WTC11 (cell line): ENCODE measurements at regions not wholly inside any gene's neighbourhood (a gene's known extent, or its start where the extent isn't known, plus 50 kb on each side); places are given as distances from the start of the nearest gene placed in this dataset.

Experiments
- ATAC-seq: fragments of 200-7000 bp; cut with Tn5 transposase; 2 replicates; pipeline ENCODE4 v1.10.0; 2021; ENCODE audit warnings: mild to moderate bottlenecking, moderate library complexity
- CTCF ChIA-PET: fragments of 300-600 bp; sonication (Branson Sonifier 250); formaldehyde crosslinking; loops from one replicate; lab custom pipeline; 2021; ENCODE audit warnings: antibody characterized with exemption; lab: Charles Lee
- POLR2A ChIA-PET: fragments of 350-600 bp; sonication (Branson Sonifier 250); formaldehyde crosslinking; loops from one replicate; lab custom pipeline; 2021; ENCODE audit warnings: antibody characterized with exemption; lab: Charles Lee
- DNase-seq: peaks from one replicate; pipeline ENCODE4 v3.0.0; 2021; ENCODE audit warnings: low spot score
- H3K27ac Mint-ChIP-seq: 2 replicates; pipeline ENCODE4 v1.8.0; 2021; ENCODE audit warnings: mixed read lengths
- H3K27me3 Mint-ChIP-seq: 2 replicates; pipeline ENCODE4 v1.8.0; 2021; ENCODE audit warnings: low read depth, mild to moderate bottlenecking, moderate library complexity, mixed read lengths
- H3K36me3 Mint-ChIP-seq: 2 replicates; pipeline ENCODE4 v1.8.0; 2021; ENCODE audit warnings: mixed read lengths
- H3K4me1 Mint-ChIP-seq: 2 replicates; pipeline ENCODE4 v1.8.0; 2022; ENCODE audit warnings: mixed read lengths
- H3K4me3 Mint-ChIP-seq: 2 replicates; pipeline ENCODE4 v1.8.0; 2021; ENCODE audit warnings: mild to moderate bottlenecking, moderate library complexity, mixed read lengths
- H3K9me3 Mint-ChIP-seq: 2 replicates; pipeline ENCODE4 v1.8.0; 2021; ENCODE audit warnings: mixed read lengths
- EMX1 ChIP-seq: fragments of 250-450 bp; sonication (Bioruptor Pico); IDR thresholded peaks from 2 replicates; pipeline ENCODE4 v1.8.0; 2021; ENCODE audit warnings: mild to moderate bottlenecking
- FOXJ3 ChIP-seq: sonication (generic); formaldehyde crosslinking; IDR thresholded peaks from 2 replicates; pipeline ENCODE4 v1.9.0; 2021; ENCODE audit warnings: missing genetic modification reagents, mild to moderate bottlenecking, borderline replicate concordance
- IRF1 ChIP-seq: sonication (generic); formaldehyde crosslinking; IDR thresholded peaks from 2 replicates; pipeline ENCODE4 v1.8.0; 2023; ENCODE audit warnings: missing genetic modification reagents
- MYBL2 ChIP-seq: sonication (generic); formaldehyde crosslinking; IDR thresholded peaks from 2 replicates; pipeline ENCODE4 v1.8.1; 2023; ENCODE audit warnings: mild to moderate bottlenecking, moderate library complexity, missing genetic modification reagents
- PRRX2 ChIP-seq: fragments of 250-450 bp; sonication (Bioruptor Pico); IDR thresholded peaks from 2 replicates; pipeline ENCODE4 v1.8.0; 2021; ENCODE audit warnings: mild to moderate bottlenecking
- ZBTB21 ChIP-seq: sonication (generic); formaldehyde crosslinking; IDR thresholded peaks from 2 replicates; pipeline ENCODE4 v1.8.1; 2023; ENCODE audit warnings: mild to moderate bottlenecking, missing genetic modification reagents, borderline replicate concordance
- ZNF425 ChIP-seq: fragments of 250-450 bp; sonication (Bioruptor Pico); conservative IDR thresholded peaks from 2 replicates; pipeline ENCODE4 v1.9.0; 2021; ENCODE audit warnings: mild to moderate bottlenecking
- ZNF532 ChIP-seq: fragments of 250-450 bp; sonication (Bioruptor Pico); IDR thresholded peaks from 2 replicates; pipeline ENCODE4 v1.9.0; 2021; ENCODE audit warnings: mild to moderate bottlenecking, borderline replicate concordance
- TF ChIP-seq, protein P1 (sequence below): sonication (generic); formaldehyde crosslinking; IDR thresholded peaks from 2 replicates; pipeline ENCODE4 v1.8.1; 2022; ENCODE audit warnings: low read depth, mild to moderate bottlenecking, moderate library complexity, missing genetic modification reagents, borderline replicate concordance
- TF ChIP-seq, protein P2 (sequence below): sonication (generic); formaldehyde crosslinking; IDR thresholded peaks from 2 replicates; pipeline ENCODE4 v1.8.1; 2023; ENCODE audit warnings: mild to moderate bottlenecking, missing genetic modification reagents, moderate library complexity
- TF ChIP-seq, protein P3 (sequence below): fragments of 200-600 bp; IDR thresholded peaks from 2 replicates; pipeline ENCODE4 v1.8.0; 2022; ENCODE audit warnings: antibody characterized with exemption

GRCh38 chr1:209512821-209513220, 70.7 kb upstream of the CAMK1G start:
- ChIA-PET CTCF (interaction anchor here (0.6 to 3.1 kb wide), 29 partner anchors 8 to 1491 kb away, joined by 3 to 35 read pairs (median 5); partner anchors contain the start of gene CAMK1G), POLR2A (interaction anchor here (0.6 kb wide), 1 partner anchor 365 kb away, joined by 3 read pairs; no protein-coding TSS in a partner anchor)
- Mint-ChIP-seq H3K9me3 (peaks cover 4% of the 10 kb centered on the region), H3K36me3 (no peaks in the 10 kb centered on the region), H3K27me3 (no peaks in the 10 kb centered on the region)
- no peak for TF ChIP-seq IRF1
- TF ChIP-seq, protein P1, sequence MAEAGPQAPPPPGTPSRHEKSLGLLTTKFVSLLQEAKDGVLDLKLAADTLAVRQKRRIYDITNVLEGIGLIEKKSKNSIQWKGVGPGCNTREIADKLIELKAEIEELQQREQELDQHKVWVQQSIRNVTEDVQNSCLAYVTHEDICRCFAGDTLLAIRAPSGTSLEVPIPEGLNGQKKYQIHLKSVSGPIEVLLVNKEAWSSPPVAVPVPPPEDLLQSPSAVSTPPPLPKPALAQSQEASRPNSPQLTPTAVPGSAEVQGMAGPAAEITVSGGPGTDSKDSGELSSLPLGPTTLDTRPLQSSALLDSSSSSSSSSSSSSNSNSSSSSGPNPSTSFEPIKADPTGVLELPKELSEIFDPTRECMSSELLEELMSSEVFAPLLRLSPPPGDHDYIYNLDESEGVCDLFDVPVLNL (CRISPR knock-in tag) = no peak
- TF ChIP-seq ZNF425 = no peak
- TF ChIP-seq EMX1 = no peak
- TF ChIP-seq MYBL2 (CRISPR knock-in tag) = no peak
- TF ChIP-seq, protein P2, sequence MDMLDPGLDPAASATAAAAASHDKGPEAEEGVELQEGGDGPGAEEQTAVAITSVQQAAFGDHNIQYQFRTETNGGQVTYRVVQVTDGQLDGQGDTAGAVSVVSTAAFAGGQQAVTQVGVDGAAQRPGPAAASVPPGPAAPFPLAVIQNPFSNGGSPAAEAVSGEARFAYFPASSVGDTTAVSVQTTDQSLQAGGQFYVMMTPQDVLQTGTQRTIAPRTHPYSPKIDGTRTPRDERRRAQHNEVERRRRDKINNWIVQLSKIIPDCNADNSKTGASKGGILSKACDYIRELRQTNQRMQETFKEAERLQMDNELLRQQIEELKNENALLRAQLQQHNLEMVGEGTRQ (CRISPR knock-in tag) = no peak
- no peak for TF ChIP-seq PRRX2
- TF ChIP-seq ZBTB21 (CRISPR knock-in tag) = no peak
- TF ChIP-seq ZNF532 (CRISPR knock-in tag) = no peak
- TF ChIP-seq, all 79 proteins: peak for 0
- DNase-seq (no peak), ATAC-seq (no peak)
- H3K4me1 Mint-ChIP-seq = peaks cover 17% of the 10 kb centered on the region
- H3K4me3 Mint-ChIP-seq = no peak overlapping the region
- H3K27ac Mint-ChIP-seq = no peak overlapping the region

DNA sequence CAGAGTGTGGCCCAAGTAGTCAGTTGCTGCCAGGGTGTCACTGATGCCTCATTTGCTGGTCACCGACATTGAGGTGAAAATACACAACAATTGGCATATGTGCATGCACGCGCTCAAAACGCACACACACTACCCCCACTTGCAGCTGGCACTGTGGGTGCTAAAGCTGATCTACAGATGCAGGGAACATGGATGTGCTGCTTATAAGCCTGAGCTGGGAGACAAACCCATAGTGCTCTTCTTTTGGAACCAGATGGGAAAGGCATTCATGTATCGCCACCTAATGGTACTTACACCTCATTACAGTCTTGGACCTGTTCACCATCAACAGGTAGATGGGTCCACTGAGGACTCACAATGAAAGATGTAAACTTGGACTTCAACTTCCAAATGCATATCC, 70.3 kb upstream of the CAMK1G start:
- ChIA-PET POLR2A (interaction anchor here (0.6 kb wide), 1 partner anchor 365 kb away, joined by 3 read pairs; no protein-coding TSS in a partner anchor), CTCF (interaction anchor here (0.6 to 3.1 kb wide), 30 partner anchors 9 to 1491 kb away, joined by 3 to 35 read pairs (median 4); partner anchors contain the start of genes CAMK1G and HSD11B1)
- TF ChIP-seq, protein P3, sequence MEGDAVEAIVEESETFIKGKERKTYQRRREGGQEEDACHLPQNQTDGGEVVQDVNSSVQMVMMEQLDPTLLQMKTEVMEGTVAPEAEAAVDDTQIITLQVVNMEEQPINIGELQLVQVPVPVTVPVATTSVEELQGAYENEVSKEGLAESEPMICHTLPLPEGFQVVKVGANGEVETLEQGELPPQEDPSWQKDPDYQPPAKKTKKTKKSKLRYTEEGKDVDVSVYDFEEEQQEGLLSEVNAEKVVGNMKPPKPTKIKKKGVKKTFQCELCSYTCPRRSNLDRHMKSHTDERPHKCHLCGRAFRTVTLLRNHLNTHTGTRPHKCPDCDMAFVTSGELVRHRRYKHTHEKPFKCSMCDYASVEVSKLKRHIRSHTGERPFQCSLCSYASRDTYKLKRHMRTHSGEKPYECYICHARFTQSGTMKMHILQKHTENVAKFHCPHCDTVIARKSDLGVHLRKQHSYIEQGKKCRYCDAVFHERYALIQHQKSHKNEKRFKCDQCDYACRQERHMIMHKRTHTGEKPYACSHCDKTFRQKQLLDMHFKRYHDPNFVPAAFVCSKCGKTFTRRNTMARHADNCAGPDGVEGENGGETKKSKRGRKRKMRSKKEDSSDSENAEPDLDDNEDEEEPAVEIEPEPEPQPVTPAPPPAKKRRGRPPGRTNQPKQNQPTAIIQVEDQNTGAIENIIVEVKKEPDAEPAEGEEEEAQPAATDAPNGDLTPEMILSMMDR = peak; percentile 63
- no peak for TF ChIP-seq FOXJ3
- H3K4me3 Mint-ChIP-seq = no peak overlapping the region
- H3K9me3 Mint-ChIP-seq = peaks cover 4% of the 10 kb centered on the region
- peak; percentile 95 for ATAC-seq
- no peak for DNase-seq
- no peaks in the 10 kb centered on the region for H3K36me3 Mint-ChIP-seq
- H3K27me3 Mint-ChIP-seq = no peaks in the 10 kb centered on the region
- no peak overlapping the region for H3K27ac Mint-ChIP-seq
- H3K4me1 Mint-ChIP-seq = peaks cover 17% of the 10 kb centered on the region
